ENCODE measurements at regions not wholly inside any gene's neighbourhood (a gene's known extent, or its start where the extent isn't known, plus 50 kb on each side); places are given as distances from the start of the nearest gene placed in this dataset.

DNA sequence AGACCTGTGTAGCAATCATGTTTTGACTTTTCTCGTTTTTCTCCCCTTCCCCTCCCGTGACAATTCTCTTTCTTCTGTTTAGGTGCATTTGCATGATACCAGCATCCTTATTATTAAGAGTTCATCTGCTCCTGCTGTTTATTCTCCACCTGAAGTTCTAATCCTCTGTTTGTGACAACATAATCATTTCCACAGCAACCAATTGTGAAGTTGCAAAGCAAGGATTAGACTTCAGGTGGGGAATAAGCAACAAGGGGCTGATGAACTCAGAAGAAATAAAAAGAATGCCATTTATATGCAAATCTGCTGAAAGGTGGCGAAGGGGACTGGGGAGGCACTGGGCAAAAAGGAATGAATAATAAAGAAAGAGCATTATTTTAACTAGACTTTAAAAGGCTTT, 124.8 kb upstream of the LINC00305 start:
- no peak overlapping the region for H3K4me3 ChIP-seq
- no peaks in the 10 kb centered on the region for H3K4me1 ChIP-seq (ENCODE audit: low read depth)
- intact Hi-C loops (cut with DNase I, micrococcal nuclease): no loop called here
- H3K9me3 ChIP-seq: no peaks in the 10 kb centered on the region
- ATAC-seq (no peak), DNase-seq (no peak)
- H3K36me3 ChIP-seq (ENCODE audit: low read depth): no peaks in the 10 kb centered on the region
- TF ChIP-seq, protein P1, sequence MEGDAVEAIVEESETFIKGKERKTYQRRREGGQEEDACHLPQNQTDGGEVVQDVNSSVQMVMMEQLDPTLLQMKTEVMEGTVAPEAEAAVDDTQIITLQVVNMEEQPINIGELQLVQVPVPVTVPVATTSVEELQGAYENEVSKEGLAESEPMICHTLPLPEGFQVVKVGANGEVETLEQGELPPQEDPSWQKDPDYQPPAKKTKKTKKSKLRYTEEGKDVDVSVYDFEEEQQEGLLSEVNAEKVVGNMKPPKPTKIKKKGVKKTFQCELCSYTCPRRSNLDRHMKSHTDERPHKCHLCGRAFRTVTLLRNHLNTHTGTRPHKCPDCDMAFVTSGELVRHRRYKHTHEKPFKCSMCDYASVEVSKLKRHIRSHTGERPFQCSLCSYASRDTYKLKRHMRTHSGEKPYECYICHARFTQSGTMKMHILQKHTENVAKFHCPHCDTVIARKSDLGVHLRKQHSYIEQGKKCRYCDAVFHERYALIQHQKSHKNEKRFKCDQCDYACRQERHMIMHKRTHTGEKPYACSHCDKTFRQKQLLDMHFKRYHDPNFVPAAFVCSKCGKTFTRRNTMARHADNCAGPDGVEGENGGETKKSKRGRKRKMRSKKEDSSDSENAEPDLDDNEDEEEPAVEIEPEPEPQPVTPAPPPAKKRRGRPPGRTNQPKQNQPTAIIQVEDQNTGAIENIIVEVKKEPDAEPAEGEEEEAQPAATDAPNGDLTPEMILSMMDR (IDR thresholded peaks at IDR 0.05): no peak

DNA sequence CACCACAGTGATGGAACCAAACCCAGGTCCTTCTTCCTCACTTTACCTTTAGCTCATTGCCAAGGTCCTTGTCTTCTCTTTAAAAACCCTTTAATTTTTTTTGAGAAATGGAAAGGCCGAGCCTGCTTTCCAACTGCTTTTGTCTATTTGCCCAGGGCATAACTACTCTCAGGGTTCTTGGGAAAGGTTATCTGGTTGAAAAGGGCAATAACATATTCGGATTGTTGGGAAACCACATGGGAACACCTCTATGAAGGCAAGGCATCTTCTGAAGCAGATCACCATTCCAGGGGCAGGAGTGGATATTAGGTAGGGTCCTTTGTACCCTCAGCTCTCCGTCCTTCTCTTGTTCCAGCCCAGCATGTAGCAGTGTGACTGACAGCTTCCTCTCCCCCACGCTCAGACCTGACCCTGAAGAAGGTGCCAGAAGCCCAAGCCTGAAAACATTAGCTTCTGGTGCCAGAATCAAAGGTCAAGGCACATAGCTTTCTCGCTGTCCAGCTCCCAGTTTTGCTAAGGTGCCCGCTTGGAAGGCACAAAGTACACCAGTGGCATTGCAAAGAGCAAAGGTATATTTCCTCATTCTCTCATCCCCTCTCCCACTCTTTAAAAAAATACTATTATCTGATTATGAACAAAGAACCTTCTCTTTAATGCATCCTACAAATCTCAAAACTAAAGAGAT, 123.2 kb upstream of the LINC00305 start:
- DNase-seq (no peak), ATAC-seq (no peak)
- intact Hi-C loops (cut with DNase I, micrococcal nuclease): no loop called here
- TF ChIP-seq, protein P1 (IDR thresholded peaks at IDR 0.05): no peak
- H3K4me3 ChIP-seq: no peak overlapping the region
- no peaks in the 10 kb centered on the region for H3K36me3 ChIP-seq (ENCODE audit: low read depth)
- no peaks in the 10 kb centered on the region for H3K4me1 ChIP-seq (ENCODE audit: low read depth)
- no peaks in the 10 kb centered on the region for H3K9me3 ChIP-seq

DNA sequence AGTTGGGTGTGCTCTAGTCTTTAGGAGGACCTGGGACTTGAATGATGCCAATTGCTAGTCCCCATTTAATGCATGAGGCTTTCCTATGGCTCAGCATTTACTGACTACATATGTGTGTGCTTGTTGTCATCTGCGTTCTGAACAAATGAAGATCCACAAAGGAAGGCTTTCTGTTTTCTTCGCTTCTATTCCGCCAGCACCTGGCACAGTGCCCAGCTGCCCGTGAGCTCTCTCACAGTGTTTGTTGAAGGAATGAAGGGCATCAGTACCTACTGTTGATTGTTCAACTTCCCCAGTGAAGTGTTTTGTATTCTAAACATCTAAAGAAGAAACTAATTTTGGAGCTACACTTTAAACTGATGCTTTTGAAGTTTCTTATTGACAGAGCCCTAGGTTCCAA, 122.4 kb upstream of the LINC00305 start:
- H3K36me3 ChIP-seq (ENCODE audit: low read depth): no peaks in the 10 kb centered on the region
- DNase-seq: peak in 2 of 3 donors; percentile 14 to 25
- H3K4me3 ChIP-seq: no peak overlapping the region
- intact Hi-C loops (cut with DNase I, micrococcal nuclease): no loop called here
- no peaks in the 10 kb centered on the region for H3K9me3 ChIP-seq
- TF ChIP-seq, protein P1 (IDR thresholded peaks at IDR 0.05): no peak
- ATAC-seq: no peak
- H3K4me1 ChIP-seq (ENCODE audit: low read depth): no peaks in the 10 kb centered on the region

- H3K4me1 ChIP-seq (ENCODE audit: low read depth): no peaks in the 10 kb centered on the region
- ATAC-seq (no peak), DNase-seq (no peak)
These were observed 121.7 kb upstream of the LINC00305 start for GRCh38 chr18:64270608-64271007.

DNA sequence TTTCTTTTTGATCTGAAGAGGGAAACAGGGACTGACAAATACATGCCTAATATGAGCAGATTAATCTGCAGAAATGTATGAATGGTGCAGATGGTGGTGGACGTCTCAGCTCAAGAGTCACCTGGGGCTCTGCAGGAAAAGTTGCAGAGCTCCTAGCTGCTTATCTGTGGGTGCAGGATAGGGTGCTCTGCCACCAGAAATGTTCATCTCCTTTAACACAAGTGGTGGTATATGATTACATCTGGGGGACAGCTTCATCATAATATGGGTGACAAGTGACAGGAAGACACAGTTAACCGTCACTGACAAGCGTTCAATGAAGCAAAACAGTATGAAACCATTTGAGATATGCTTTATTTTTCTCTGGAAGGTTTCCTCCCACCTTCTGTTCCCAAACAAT, 121.2 kb upstream of the LINC00305 start:
- no peaks in the 10 kb centered on the region for H3K36me3 ChIP-seq (ENCODE audit: low read depth)
- ATAC-seq (no peak), DNase-seq (no peak)
- no peak overlapping the region for H3K4me3 ChIP-seq
- TF ChIP-seq, protein P1 (IDR thresholded peaks at IDR 0.05): no peak
- H3K9me3 ChIP-seq: no peaks in the 10 kb centered on the region
- H3K4me1 ChIP-seq (ENCODE audit: low read depth): no peaks in the 10 kb centered on the region
- intact Hi-C loops (cut with DNase I, micrococcal nuclease): no loop called here

More at GRCh38 chr18:64270608-64271007, 121.7 kb upstream of the LINC00305 start:
- Histone ChIP-seq H3K9me3 (no peaks in the 10 kb centered on the region), H3K36me3 (ENCODE audit: low read depth) (no peaks in the 10 kb centered on the region), H3K4me3 (no peak overlapping the region)
- TF ChIP-seq, protein P1 (IDR thresholded peaks at IDR 0.05): no peak
- intact Hi-C loops (cut with DNase I, micrococcal nuclease): no loop called here

- ATAC-seq (no peak), DNase-seq (no peak)
- Histone ChIP-seq H3K9me3 (no peaks in the 10 kb centered on the region), H3K4me3 (no peak overlapping the region), H3K36me3 (ENCODE audit: low read depth) (no peaks in the 10 kb centered on the region), H3K4me1 (ENCODE audit: low read depth) (no peaks in the 10 kb centered on the region)
- TF ChIP-seq, protein P1 (IDR thresholded peaks at IDR 0.05): no peak
- intact Hi-C loops (cut with DNase I, micrococcal nuclease): no loop called here
These were observed 115.3 kb upstream of the LINC00305 start for GRCh38 chr18:64264171-64264570.

Measured in mucosa of descending colon (tissue), 3 donors.